HG03575 (cell line): ENCODE measurements at regions not wholly inside any gene's neighbourhood (a gene's known extent, or its start where the extent isn't known, plus 50 kb on each side); places are given as distances from the start of the nearest gene placed in this dataset.
"Not testable (repeated sequence)": the region's sequence is repeated elsewhere in the genome, so short reads cannot be mapped to it uniquely, and the experiment has no call there.

Experiments used
- ATAC-seq: cut with Tn5 transposase; IDR thresholded peaks from one replicate; pipeline ENCODE4 v1.9.1; 2021; ENCODE audit not compliant: unreplicated experiment, insufficient number of reproducible peaks, low FRiP score; ENCODE audit errors: extremely low read depth

- ATAC-seq: not testable (repeated sequence)
These were observed 185.8 kb downstream of the FOXD4L6 start for GRCh38 chr9:40942730-40943129.

GRCh38 chr9:40939888-40940209, 188.6 kb downstream of the FOXD4L6 start:
- not testable (repeated sequence) for ATAC-seq

GRCh38 chr9:40939201-40939887, 189.1 kb downstream of the FOXD4L6 start:
- ATAC-seq: not testable (repeated sequence)

GRCh38 chr9:40935336-40935735, 193.1 kb downstream of the FOXD4L6 start:
- no peak for ATAC-seq

GRCh38 chr9:40934480-40934879, 194.0 kb downstream of the FOXD4L6 start:
- ATAC-seq: not testable (repeated sequence)

GRCh38 chr9:40930426-40930825, 198.1 kb downstream of the FOXD4L6 start:
- ATAC-seq: not testable (repeated sequence)

- ATAC-seq: not testable (repeated sequence)
These were observed 199.0 kb downstream of the FOXD4L6 start for GRCh38 chr9:40929488-40929845.

- ATAC-seq: no peak
These were observed 199.5 kb downstream of the FOXD4L6 start for GRCh38 chr9:40928803-40929487.

- ATAC-seq: no peak
These were observed 200.4 kb downstream of the FOXD4L6 start for GRCh38 chr9:40927851-40928802.

- ATAC-seq: no peak
These were observed 201.2 kb downstream of the FOXD4L6 start for GRCh38 chr9:40927260-40927631.

GRCh38 chr9:40926404-40927259, 201.8 kb downstream of the FOXD4L6 start:
- no peak for ATAC-seq

- ATAC-seq: no peak
These were observed 203.3 kb downstream of the FOXD4L6 start for GRCh38 chr9:40925149-40925548.

- not testable (repeated sequence) for ATAC-seq
These were observed 212.1 kb downstream of the FOXD4L6 start for GRCh38 chr9:40916399-40916783.

GRCh38 chr9:40915660-40916398, 212.7 kb downstream of the FOXD4L6 start:
- not testable (repeated sequence) for ATAC-seq

- ATAC-seq: no peak
These were observed 213.5 kb downstream of the FOXD4L6 start for GRCh38 chr9:40914772-40915659.

- no peak for ATAC-seq
These were observed 214.4 kb downstream of the FOXD4L6 start for GRCh38 chr9:40913928-40914673.
